ENCODE measurements at regions not wholly inside any gene's neighbourhood (a gene's known extent, or its start where the extent isn't known, plus 50 kb on each side); places are given as distances from the start of the nearest gene placed in this dataset.

GRCh38 chr3:14288177-14288788 is 109.7 kb downstream of the LSM3 start:
- no peak overlapping the region for H3K14ac ChIP-seq (replicated peaks; ENCODE audit: low read depth, low read length)
- H4K5ac ChIP-seq (ENCODE audit: low read depth, low read length): no peak overlapping the region
- dilution Hi-C loops (cut with HindIII; ENCODE audit: low sequenced_read_pairs, unreplicated experiment): no loop called here
- BruUV-seq (replicated peaks): no TSS peak
- H3K4me2 ChIP-seq (ENCODE audit: low read depth, low read length): no peak overlapping the region
- H3K9me1 ChIP-seq (ENCODE audit: insufficient read depth, low read length): peaks cover 5% of the 10 kb centered on the region; the same call in 1 of the 2 replicates
- no peak overlapping the region for H2BK5ac ChIP-seq (ENCODE audit: low read depth, low read length, poor library complexity, severe bottlenecking)
- no peak overlapping the region for H2BK20ac ChIP-seq (ENCODE audit: low read depth, low read length)
- H3K27me3 ChIP-seq (ENCODE audit: control insufficient read depth, insufficient read depth, low read length): peaks cover 7% of the 10 kb centered on the region
- H2AK9ac ChIP-seq (replicated peaks; ENCODE audit: low read depth, low read length, poor library complexity): no peak overlapping the region
- H2AK5ac ChIP-seq (ENCODE audit: low read depth, low read length): no peak overlapping the region
- H3K4me1 ChIP-seq (ENCODE audit: control insufficient read depth, insufficient read depth, low read length): peaks cover 8% of the 10 kb centered on the region; the same call in 1 of the 2 replicates
- H2BK15ac ChIP-seq (ENCODE audit: low read depth, low read length): no peak overlapping the region; the same call in 2 of the 3 replicates
- no peak overlapping the region for H4K91ac ChIP-seq (ENCODE audit: insufficient read depth, low read depth, low read length)
- H3K9me3 ChIP-seq (ENCODE audit: control insufficient read depth, insufficient read depth, low read length): no peaks in the 10 kb centered on the region
- intact Hi-C loops (cut with micrococcal nuclease): loop anchor here (2.0 kb wide), 1 partner anchor 77 kb away; no protein-coding TSS in a partner anchor
- H3K36me3 ChIP-seq (ENCODE audit: control insufficient read depth, insufficient read depth, low read length): no peaks in the 10 kb centered on the region
- no peaks in the 10 kb centered on the region for H4K20me1 ChIP-seq (ENCODE audit: insufficient read depth, low read length)
- H3K18ac ChIP-seq (ENCODE audit: low read depth, low read length): no peak overlapping the region
- no peaks in the 10 kb centered on the region for H3K79me1 ChIP-seq (ENCODE audit: low read depth in 1 of 2, low read length in 2 of 2)
- ATAC-seq (ENCODE audit: low read depth) (no peak), DNase-seq (no peak)
- TF ChIP-seq RCOR1 (IDR thresholded peaks at IDR 0.05; ENCODE audit: insufficient replicate concordance, low read length) (no peak), FOS (IDR thresholded peaks at IDR 0.05; ENCODE audit: low read depth, low read length) (no peak), RAD21 (IDR thresholded peaks at IDR 0.05; ENCODE audit: low read length) (no peak), POLR2A (IDR thresholded peaks at IDR 0.05; ENCODE audit: low read depth, low read length) (no peak), CTCF (conservative IDR thresholded peaks at IDR 0.05; ENCODE audit: low read depth, low read length) (no peak), ELK1 (IDR thresholded peaks at IDR 0.05; ENCODE audit: borderline replicate concordance, low read depth, low read length) (no peak), USF2 (IDR thresholded peaks at IDR 0.05; ENCODE audit: low read depth, low read length) (no peak), CHD1 (IDR thresholded peaks at IDR 0.05; ENCODE audit: low read depth, low read length) (no peak), RFX5 (IDR thresholded peaks at IDR 0.05; ENCODE audit: low read depth, low read length) (no peak), MXI1 (IDR thresholded peaks at IDR 0.05; ENCODE audit: borderline replicate concordance, low read depth, low read length) (no peak), BHLHE40 (IDR thresholded peaks at IDR 0.05; ENCODE audit: low read depth, low read length) (no peak), MAFK (IDR thresholded peaks at IDR 0.05; ENCODE audit: low read depth, low read length) (no peak)
- no peak overlapping the region for H2BK120ac ChIP-seq (ENCODE audit: low read depth, low read length)
- ChIA-PET CTCF (interaction anchor here (0.7 to 1.4 kb wide), 2 partner anchors 20 to 210 kb away, joined by 3 read pairs; no protein-coding TSS in a partner anchor), POLR2A (ENCODE audit: unreplicated experiment) (no interaction called here)
- no peak overlapping the region for H3K4me3 ChIP-seq (ENCODE audit: insufficient read depth, low read depth, low read length)
- H3K4ac ChIP-seq (ENCODE audit: low read depth, low read length): no peak overlapping the region
- no peak overlapping the region for H3K56ac ChIP-seq (ENCODE audit: extremely low read depth, insufficient read depth, low read length)
- no peak overlapping the region for H4K8ac ChIP-seq (ENCODE audit: low read depth in 2 of 2, low read length in 2 of 2)
- in situ Hi-C loops (cut with MboI; ENCODE audit: low sequenced_read_pairs): no loop called here
- no peak overlapping the region for H3K23ac ChIP-seq (ENCODE audit: low read depth, low read length)
- H2AFZ ChIP-seq (replicated peaks; ENCODE audit: low read length, poor library complexity): no peak overlapping the region
- no CpG with 5 or more reads among the region's 2 CpGs for WGBS, 2 experiments (ENCODE audit: extremely low coverage in 2 of 2, insufficient read length in 1 of 2)
- H3K27ac ChIP-seq (ENCODE audit: insufficient read depth, low read length): no peak overlapping the region
- no peak overlapping the region for H3K9ac ChIP-seq (ENCODE audit: low read depth, low read length)
